ENCODE measurements at regions not wholly inside any gene's neighbourhood (a gene's known extent, or its start where the extent isn't known, plus 50 kb on each side); places are given as distances from the start of the nearest gene placed in this dataset.
"Not testable (repeated sequence)": the region's sequence is repeated elsewhere in the genome, so short reads cannot be mapped to it uniquely, and the experiment has no call there.

GRCh38 chr20:48154040-48154765 lies 368.9 kb upstream of the SULF2 start:
- DNase-seq (ENCODE audit: low read depth) = no peak

- no peak for DNase-seq (ENCODE audit: low read depth)
These were observed 368.2 kb upstream of the SULF2 start for GRCh38 chr20:48153523-48153922.

GRCh38 chr20:48153103-48153502 lies 367.8 kb upstream of the SULF2 start:
- no peak for DNase-seq (ENCODE audit: low read depth)

GRCh38 chr20:48150568-48150967 lies 365.3 kb upstream of the SULF2 start:
- DNase-seq (ENCODE audit: low read depth) = no peak

- DNase-seq (ENCODE audit: low read depth) = no peak
These were observed 364.6 kb upstream of the SULF2 start for GRCh38 chr20:48149902-48150301.

GRCh38 chr20:48148916-48149672 lies 363.8 kb upstream of the SULF2 start:
- no peak for DNase-seq (ENCODE audit: low read depth)

- DNase-seq (ENCODE audit: low read depth) = no peak
These were observed 362.7 kb upstream of the SULF2 start for GRCh38 chr20:48148020-48148419.

- no peak for DNase-seq (ENCODE audit: low read depth)
These were observed 362.0 kb upstream of the SULF2 start for GRCh38 chr20:48147311-48147710.

- no peak for DNase-seq (ENCODE audit: low read depth)
These were observed 361.6 kb upstream of the SULF2 start for GRCh38 chr20:48146877-48147276.

- no peak for DNase-seq (ENCODE audit: low read depth)
These were observed 361.0 kb upstream of the SULF2 start for GRCh38 chr20:48146308-48146707.

- DNase-seq (ENCODE audit: low read depth) = no peak
These were observed 358.3 kb upstream of the SULF2 start for GRCh38 chr20:48143435-48144081.

GRCh38 chr20:48142516-48142773 lies 357.2 kb upstream of the SULF2 start:
- no peak for DNase-seq (ENCODE audit: low read depth)

GRCh38 chr20:48141660-48142515 lies 356.6 kb upstream of the SULF2 start:
- no peak for DNase-seq (ENCODE audit: low read depth)

- no peak for DNase-seq (ENCODE audit: low read depth)
These were observed 354.2 kb upstream of the SULF2 start for GRCh38 chr20:48139262-48140041.

- no peak for DNase-seq (ENCODE audit: low read depth)
These were observed 347.6 kb upstream of the SULF2 start for GRCh38 chr20:48132834-48133233.

- DNase-seq (ENCODE audit: low read depth) = no peak
These were observed 346.3 kb upstream of the SULF2 start for GRCh38 chr20:48131581-48131980.

- DNase-seq (ENCODE audit: low read depth) = no peak
These were observed 344.2 kb upstream of the SULF2 start for GRCh38 chr20:48129345-48129942.

GRCh38 chr20:48128436-48128835 lies 343.2 kb upstream of the SULF2 start:
- DNase-seq (ENCODE audit: low read depth) = no peak

GRCh38 chr20:48127964-48128363 lies 342.7 kb upstream of the SULF2 start:
- DNase-seq (ENCODE audit: low read depth) = not testable (repeated sequence)

GRCh38 chr20:48127133-48127532 lies 341.9 kb upstream of the SULF2 start:
- not testable (repeated sequence) for DNase-seq (ENCODE audit: low read depth)

GRCh38 chr20:48126227-48126740 lies 341.0 kb upstream of the SULF2 start:
- DNase-seq (ENCODE audit: low read depth) = no peak

Data from stimulated activated CD8-positive, alpha-beta memory T cell treated with anti-CD3 and anti-CD28 coated beads, Interleukin-4, amount 100 ng/mL, for 24 hours (primary cell).